B cell (primary cell): ENCODE measurements at regions not wholly inside any gene's neighbourhood (a gene's known extent, or its start where the extent isn't known, plus 50 kb on each side); places are given as distances from the start of the nearest gene placed in this dataset.

Experiments used
- ATAC-seq: fragments of 200-7000 bp; cut with Tn5 transposase; one replicate; pipeline ENCODE4 v1.10.0; 2021; ENCODE audit warnings: low read depth, mild to moderate bottlenecking, moderate number of reproducible peaks, moderate library complexity
- CTCF ChIA-PET: fragments of 350-600 bp; sonication (Branson Sonifier 250); formaldehyde crosslinking; loops from one replicate; lab custom pipeline; 2021; ENCODE audit warnings: antibody characterized with exemption, inconsistent platforms; lab: Charles Lee
- POLR2A ChIA-PET: fragments of 350-600 bp; sonication (Branson Sonifier 250); formaldehyde crosslinking; loops from one replicate; lab custom pipeline; 2021; ENCODE audit warnings: antibody characterized with exemption; lab: Charles Lee
- DNase-seq: peaks from one replicate; pipeline ENCODE4 v3.0.0; 2013
- H2AFZ ChIP-seq: 2 replicates; pipeline ENCODE4 v1.6.1; 2012; ENCODE audit warnings: mild to moderate bottlenecking, low read depth, low read length; ENCODE audit not compliant: insufficient read depth, poor library complexity, severe bottlenecking
- H3K27ac ChIP-seq, 2 donors: 1 replicate in 1 of 2; 2 replicates in 1 of 2; pipeline ENCODE4 v1.5.1; 2012 to 2013; ENCODE audit warnings: low read length in 2 of 2, mild to moderate bottlenecking in 2 of 2, moderate library complexity in 1 of 2
- H3K27me3 ChIP-seq, 4 experiments: fragments of 200-600 bp in 1 of 4; sonication (generic) in 1 of 4; replicated peaks in 1 of 4; 1 replicate in 2 of 4; 2 replicates in 2 of 4; pipeline versions ENCODE4 v1.6.1 to v1.7.0; 2013 to 2016; ENCODE audit warnings: low read length in 3 of 4, mild to moderate bottlenecking in 2 of 4, mixed read lengths in 1 of 4, moderate library complexity in 1 of 4; ENCODE audit not compliant: insufficient read depth in 4 of 4, control insufficient read depth in 3 of 4; ENCODE audit errors: control extremely low read depth in 1 of 4
- H3K36me3 ChIP-seq, 2 experiments: replicated peaks in 1 of 2; 1 replicate in 1 of 2; 2 replicates in 1 of 2; pipeline versions ENCODE4 v1.6.1 to v1.7.1; 2013; ENCODE audit warnings: low read length in 1 of 2; ENCODE audit not compliant: insufficient read depth in 2 of 2, control insufficient read depth in 1 of 2; ENCODE audit errors: control extremely low read depth in 1 of 2, extremely low read depth in 1 of 2
- H3K4me1 ChIP-seq, 2 donors: fragments of 200-600 bp in 1 of 2; sonication (generic) in 1 of 2; 1 replicate in 1 of 2; 2 replicates in 1 of 2; pipeline versions ENCODE4 v1.5.1 to v1.6.1; 2013 to 2017; ENCODE audit warnings: low read length in 2 of 2; ENCODE audit not compliant: control insufficient read depth in 2 of 2, insufficient read depth in 2 of 2
- H3K4me2 ChIP-seq: replicated peaks from 2 replicates; pipeline ENCODE3; 2012; ENCODE audit warnings: mild to moderate bottlenecking, low read depth, low read length; ENCODE audit not compliant: poor library complexity, severe bottlenecking
- H3K4me3 ChIP-seq, 5 experiments: fragments of 200-600 bp in 1 of 5; sonication (generic) in 1 of 5; 1 replicate in 3 of 5; 2 replicates in 2 of 5; pipeline versions ENCODE4 v1.5.1 to v1.7.0; 2011 to 2016; ENCODE audit warnings: low read length in 4 of 5, mild to moderate bottlenecking in 4 of 5, low read depth in 2 of 5, control low read depth in 1 of 5, moderate library complexity in 1 of 5; ENCODE audit not compliant: insufficient read depth in 1 of 5; ENCODE audit errors: control extremely low read depth in 1 of 5, extremely low read depth in 1 of 5
- H3K79me2 ChIP-seq: fragments of 200-600 bp; sonication (generic); one replicate; pipeline ENCODE4 v1.6.0; 2016; ENCODE audit warnings: low read length; ENCODE audit not compliant: control insufficient read depth, insufficient read depth
- H3K9ac ChIP-seq: fragments of 200-600 bp; sonication (generic); 2 replicates; pipeline ENCODE4 v1.6.1; 2017; ENCODE audit warnings: mild to moderate bottlenecking, low read length, moderate library complexity
- H3K9me3 ChIP-seq, 3 donors: one replicate each; pipeline versions ENCODE4 v1.6.1 to v1.7.1; 2013; ENCODE audit warnings: low read length in 2 of 3; ENCODE audit not compliant: control insufficient read depth in 2 of 3, insufficient read depth in 1 of 3; ENCODE audit errors: control extremely low read depth in 1 of 3
- H4K20me1 ChIP-seq: 2 replicates; pipeline ENCODE4 v1.6.0; 2012; ENCODE audit warnings: mild to moderate bottlenecking, low read length; ENCODE audit not compliant: insufficient read depth, control insufficient read depth, poor library complexity, severe bottlenecking
- H3K27ac Mint-ChIP-seq: one replicate; pipeline ENCODE4 v1.8.0; 2021; ENCODE audit warnings: mixed read lengths
- H3K27me3 Mint-ChIP-seq: one replicate; pipeline ENCODE4 v1.8.0; 2021; ENCODE audit warnings: mixed read lengths
- H3K4me1 Mint-ChIP-seq: one replicate; pipeline ENCODE4 v1.8.0; 2021; ENCODE audit warnings: mixed read lengths
- H3K4me3 Mint-ChIP-seq: one replicate; pipeline ENCODE4 v1.8.0; 2021; ENCODE audit warnings: mixed read lengths
- H3K9me3 Mint-ChIP-seq: one replicate; pipeline ENCODE4 v1.8.0; 2022; ENCODE audit warnings: mixed read lengths; ENCODE audit not compliant: insufficient read depth
- CTCF ChIP-seq: fragments of 200-600 bp; IDR thresholded peaks from one replicate; pipeline ENCODE4 v1.8.0; 2022; ENCODE audit warnings: antibody characterized with exemption, mild to moderate bottlenecking
- EZH2 ChIP-seq: IDR thresholded peaks from 2 replicates; pipeline ENCODE4 v1.6.1; 2012; ENCODE audit warnings: borderline replicate concordance, low read depth, mild to moderate bottlenecking, moderate library complexity, low read length; ENCODE audit not compliant: insufficient read depth, poor library complexity, severe bottlenecking
- WGBS: methylation state at CpG from one replicate; pipeline ENCODE4 v1.1.5; 2013; ENCODE audit warnings: missing lambda C conversion rate; ENCODE audit not compliant: insufficient coverage; 5-methylcytosine and 5-hydroxymethylcytosine counted together
- intact Hi-C: fragments of 100-400 bp; cut with micrococcal nuclease; formaldehyde crosslinking; loops from one replicate; pipeline ENCODE4 v1.10.0; 2022

- no peaks in the 10 kb centered on the region for H3K4me1 Mint-ChIP-seq
- no peak overlapping the region for H3K27ac ChIP-seq
These were observed 145.4 kb upstream of the BTBD3 start for GRCh38 chr20:11772226-11772730.

GRCh38 chr20:11776687-11777086 is 141.0 kb upstream of the BTBD3 start:
- POLR2A ChIA-PET = no interaction called here
- Histone ChIP-seq H3K4me3 (no peak overlapping the region), H3K27me3 (no peaks in the 10 kb centered on the region), H3K36me3 (no peaks in the 10 kb centered on the region), H3K79me2 (no peaks in the 10 kb centered on the region), H2AFZ (no peak overlapping the region), H3K27ac (no peak overlapping the region), H3K4me2 (no peak overlapping the region), H4K20me1 (no peaks in the 10 kb centered on the region), H3K9me3 (no peaks in the 10 kb centered on the region), H3K9ac (no peak overlapping the region), H3K4me1 (no peaks in the 10 kb centered on the region)
- Mint-ChIP-seq H3K9me3 (peaks cover 3% of the 10 kb centered on the region), H3K27me3 (no peaks in the 10 kb centered on the region), H3K4me3 (no peak overlapping the region), H3K4me1 (no peaks in the 10 kb centered on the region), H3K27ac (no peak overlapping the region)
- CTCF ChIA-PET = no interaction called here
- DNase-seq (no peak), ATAC-seq (no peak)
- TF ChIP-seq CTCF = no peak
- TF ChIP-seq EZH2 = no peak
- intact Hi-C loops = no loop called here
- WGBS = no CpG with 5 or more reads among the region's 2 CpGs

More at GRCh38 chr20:11772226-11772730, 145.4 kb upstream of the BTBD3 start:
- WGBS = no CpG with 5 or more reads among the region's 2 CpGs
- no peaks in the 10 kb centered on the region for H3K79me2 ChIP-seq
- no peaks in the 10 kb centered on the region for H3K9me3 ChIP-seq
- H3K4me2 ChIP-seq = no peak overlapping the region
- no peak overlapping the region for H3K4me3 ChIP-seq
- Mint-ChIP-seq H3K27me3 (no peaks in the 10 kb centered on the region), H3K9me3 (peaks cover 12% of the 10 kb centered on the region), H3K27ac (no peak overlapping the region), H3K4me3 (no peak overlapping the region)
- no peak for TF ChIP-seq EZH2
- no peak for TF ChIP-seq CTCF
- DNase-seq (no peak), ATAC-seq (no peak)
- POLR2A ChIA-PET = no interaction called here
- intact Hi-C loops = no loop called here
- no peaks in the 10 kb centered on the region for H4K20me1 ChIP-seq
- no peaks in the 10 kb centered on the region for H3K27me3 ChIP-seq
- no peaks in the 10 kb centered on the region for H3K4me1 ChIP-seq
- no peak overlapping the region for H3K9ac ChIP-seq
- no peaks in the 10 kb centered on the region for H3K36me3 ChIP-seq
- CTCF ChIA-PET = no interaction called here
- H2AFZ ChIP-seq = no peak overlapping the region
